Activated CD8-positive, alpha-beta memory T cell treated with anti-CD3 and anti-CD28 coated beads, Interleukin-2, amount 10 ng/mL, durations not matched to agents 7 days and 5 days (primary cell): ENCODE measurements at regions not wholly inside any gene's neighbourhood (a gene's known extent, or its start where the extent isn't known, plus 50 kb on each side); places are given as distances from the start of the nearest gene placed in this dataset.

ENCODE experiments used
- ATAC-seq: fragments of 150-1000 bp; cut with Tn5 transposase; one replicate; pipeline ENCODE4 v1.10.0; 2021; ENCODE audit warnings: moderate library complexity
- CTCF ChIA-PET: fragments of 350-600 bp; sonication (Branson Sonifier 250); formaldehyde crosslinking; loops from one replicate; lab custom pipeline; 2021; ENCODE audit warnings: antibody characterized with exemption; lab: Charles Lee
- DNase-seq: peaks from one replicate; pipeline ENCODE4 v3.0.0-alpha.2; 2020
- H3K27ac Mint-ChIP-seq: one replicate; pipeline ENCODE4 v1.8.0; 2021; ENCODE audit warnings: mild to moderate bottlenecking, mixed read lengths
- H3K27me3 Mint-ChIP-seq: one replicate; pipeline ENCODE4 v1.8.0; 2021; ENCODE audit warnings: mixed read lengths
- H3K36me3 Mint-ChIP-seq: one replicate; pipeline ENCODE4 v1.8.0; 2021; ENCODE audit warnings: mild to moderate bottlenecking, mixed read lengths
- H3K4me1 Mint-ChIP-seq: one replicate; pipeline ENCODE4 v1.8.0; 2021; ENCODE audit warnings: mixed read lengths
- H3K4me3 Mint-ChIP-seq: one replicate; pipeline ENCODE4 v1.8.0; 2021; ENCODE audit warnings: mild to moderate bottlenecking, moderate library complexity, mixed read lengths
- H3K9me3 Mint-ChIP-seq: one replicate; pipeline ENCODE4 v1.8.0; 2022; ENCODE audit warnings: low read depth, mixed read lengths

GRCh38 chr6:22499815-22500214 is 69.6 kb upstream of the HDGFL1 start:
- no peaks in the 10 kb centered on the region for H3K27me3 Mint-ChIP-seq
- no peaks in the 10 kb centered on the region for H3K9me3 Mint-ChIP-seq
- ATAC-seq: no peak
- H3K4me3 Mint-ChIP-seq: no peak overlapping the region
- no peak for DNase-seq
- no peaks in the 10 kb centered on the region for H3K4me1 Mint-ChIP-seq
- CTCF ChIA-PET: no interaction called here
- no peak overlapping the region for H3K27ac Mint-ChIP-seq
- no peaks in the 10 kb centered on the region for H3K36me3 Mint-ChIP-seq

GRCh38 chr6:22506496-22506895 is 62.9 kb upstream of the HDGFL1 start:
- H3K9me3 Mint-ChIP-seq: no peaks in the 10 kb centered on the region
- ATAC-seq (no peak), DNase-seq (no peak)
- CTCF ChIA-PET: no interaction called here
- no peak overlapping the region for H3K4me3 Mint-ChIP-seq
- no peaks in the 10 kb centered on the region for H3K4me1 Mint-ChIP-seq
- no peaks in the 10 kb centered on the region for H3K27me3 Mint-ChIP-seq
- H3K27ac Mint-ChIP-seq: no peak overlapping the region
- H3K36me3 Mint-ChIP-seq: no peaks in the 10 kb centered on the region

DNA sequence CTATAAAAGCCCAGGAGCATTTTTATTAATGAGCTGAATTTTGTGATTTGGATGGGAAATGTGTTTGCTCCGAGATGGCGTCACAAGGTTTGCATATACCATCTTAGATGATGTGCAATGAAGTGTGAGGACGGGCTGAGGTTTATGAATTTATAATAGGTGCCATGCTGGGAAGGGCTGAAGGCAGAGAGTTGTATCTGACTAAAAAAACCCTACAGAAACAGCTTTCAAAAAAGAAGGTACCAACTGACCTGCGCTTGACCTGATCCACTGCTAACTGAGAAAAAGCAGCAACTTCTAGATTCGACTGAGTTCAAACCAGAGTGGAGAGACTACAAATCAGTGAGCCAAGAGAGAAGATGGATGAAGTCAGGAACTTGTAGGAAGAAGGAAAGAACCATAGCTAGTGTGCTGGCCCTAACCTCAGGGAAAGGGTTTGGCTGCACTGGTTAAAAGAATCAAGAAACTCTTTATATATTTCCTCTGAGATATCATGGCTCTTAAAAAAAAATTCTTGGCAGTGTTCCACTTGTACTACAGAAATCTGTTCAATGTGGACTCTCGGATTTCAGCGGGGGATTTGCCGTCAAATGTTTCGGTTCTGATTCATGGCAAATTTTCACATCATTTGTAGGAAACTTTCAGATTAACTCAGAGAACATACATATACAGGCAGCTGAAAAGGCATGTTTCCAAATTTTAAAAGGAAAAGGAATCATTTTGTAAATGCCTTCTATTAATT is 56.5 kb upstream of the HDGFL1 start:
- no peak for ATAC-seq
- H3K27ac Mint-ChIP-seq: no peak overlapping the region
- H3K27me3 Mint-ChIP-seq: no peaks in the 10 kb centered on the region
- no peaks in the 10 kb centered on the region for H3K4me1 Mint-ChIP-seq
- H3K4me3 Mint-ChIP-seq: no peak overlapping the region
- peaks cover 7% of the 10 kb centered on the region for H3K9me3 Mint-ChIP-seq
- no peak for DNase-seq
- CTCF ChIA-PET: no interaction called here
- no peaks in the 10 kb centered on the region for H3K36me3 Mint-ChIP-seq

- Mint-ChIP-seq H3K27me3 (no peaks in the 10 kb centered on the region), H3K4me3 (no peak overlapping the region), H3K27ac (no peak overlapping the region), H3K4me1 (no peaks in the 10 kb centered on the region), H3K36me3 (no peaks in the 10 kb centered on the region), H3K9me3 (peaks cover 7% of the 10 kb centered on the region)
- ATAC-seq: no peak
- CTCF ChIA-PET: no interaction called here
- no peak for DNase-seq
Measured at GRCh38 chr6:22513667-22514066, 55.7 kb upstream of the HDGFL1 start.

DNA sequence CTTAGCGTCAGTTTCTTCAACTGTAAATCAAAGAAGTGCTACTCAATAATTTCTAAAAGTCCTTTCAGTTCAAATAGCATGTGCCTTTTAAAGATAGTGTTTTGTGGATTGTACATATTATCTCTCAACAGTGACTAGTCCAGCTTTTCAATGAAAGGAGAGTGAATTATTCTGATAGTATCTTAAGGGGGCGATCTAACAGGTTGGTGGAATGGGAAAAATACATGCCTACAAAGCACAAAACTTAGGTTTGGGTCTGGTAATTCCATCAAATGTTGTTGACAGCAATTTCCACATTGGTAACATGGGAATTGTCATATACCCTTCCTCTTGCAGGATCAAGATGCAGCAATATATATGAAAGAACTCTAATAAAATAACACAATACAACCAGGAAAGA is 50.1 kb upstream of the HDGFL1 start:
- no peaks in the 10 kb centered on the region for H3K27me3 Mint-ChIP-seq
- H3K4me3 Mint-ChIP-seq: no peak overlapping the region
- ATAC-seq: no peak
- H3K9me3 Mint-ChIP-seq: peaks cover 2% of the 10 kb centered on the region
- H3K4me1 Mint-ChIP-seq: no peaks in the 10 kb centered on the region
- no peak overlapping the region for H3K27ac Mint-ChIP-seq
- DNase-seq: no peak
- CTCF ChIA-PET: no interaction called here
- H3K36me3 Mint-ChIP-seq: no peaks in the 10 kb centered on the region
